Prostate gland (tissue), 1 donor: ENCODE measurements at regions not wholly inside any gene's neighbourhood (a gene's known extent, or its start where the extent isn't known, plus 50 kb on each side); places are given as distances from the start of the nearest gene placed in this dataset.

Experiments
- POLR2A ChIP-seq: fragments of 450-650 bp; IDR thresholded peaks from one replicate; pipeline ENCODE4 v1.6.1; 2016; ENCODE audit warnings: antibody characterized with exemption, mild to moderate bottlenecking
- POLR2AphosphoS5 ChIP-seq: sonication (generic); formaldehyde crosslinking; IDR thresholded peaks from one replicate; pipeline ENCODE4 v1.6.1; 2017; ENCODE audit warnings: antibody characterized with exemption

- TF ChIP-seq POLR2A = no peak
- TF ChIP-seq POLR2AphosphoS5 = no peak
Observed at GRCh38 chr1:87928623-87929022, 599.9 kb downstream of the LMO4 start.
